ENCODE measurements at regions not wholly inside any gene's neighbourhood (a gene's known extent, or its start where the extent isn't known, plus 50 kb on each side); places are given as distances from the start of the nearest gene placed in this dataset.
"Not testable (repeated sequence)": the region's sequence is repeated elsewhere in the genome, so short reads cannot be mapped to it uniquely, and the experiment has no call there.

GRCh38 chr10:35784751-35785150 is 142.7 kb upstream of the FZD8 start:
- no peak for ATAC-seq (replicated peaks)
- Mint-ChIP-seq H3K27ac (no peak overlapping the region), H3K4me3 (no peak overlapping the region), H3K4me1 (no peaks in the 10 kb centered on the region), H3K27me3 (peaks cover 14% of the 10 kb centered on the region), H3K9me3 (peaks cover 18% of the 10 kb centered on the region), H3K36me3 (ENCODE audit: low read depth) (no peaks in the 10 kb centered on the region)

- no peak for ATAC-seq (replicated peaks)
- Mint-ChIP-seq H3K27me3 (peaks cover 7% of the 10 kb centered on the region), H3K4me1 (no peaks in the 10 kb centered on the region), H3K4me3 (no peak overlapping the region), H3K9me3 (peaks cover 10% of the 10 kb centered on the region), H3K36me3 (ENCODE audit: low read depth) (no peaks in the 10 kb centered on the region), H3K27ac (no peak overlapping the region)
Measured at GRCh38 chr10:35783305-35783838, 141.3 kb upstream of the FZD8 start.

- no peaks in the 10 kb centered on the region for H3K4me1 Mint-ChIP-seq
- no peak for ATAC-seq (replicated peaks)
- peaks cover 8% of the 10 kb centered on the region for H3K27me3 Mint-ChIP-seq
- H3K9me3 Mint-ChIP-seq, result peaks cover 7% of the 10 kb centered on the region
- H3K36me3 Mint-ChIP-seq (ENCODE audit: low read depth), result no peaks in the 10 kb centered on the region
- no peak overlapping the region for H3K27ac Mint-ChIP-seq
- H3K4me3 Mint-ChIP-seq, result no peak overlapping the region
Measured at GRCh38 chr10:35781643-35782035, 139.5 kb upstream of the FZD8 start.

GRCh38 chr10:35780970-35781642 is 139.0 kb upstream of the FZD8 start:
- peaks cover 8% of the 10 kb centered on the region for H3K27me3 Mint-ChIP-seq
- H3K4me3 Mint-ChIP-seq, result no peak overlapping the region
- H3K9me3 Mint-ChIP-seq, result peaks cover 7% of the 10 kb centered on the region
- no peak overlapping the region for H3K27ac Mint-ChIP-seq
- no peak for ATAC-seq (replicated peaks)
- H3K36me3 Mint-ChIP-seq (ENCODE audit: low read depth), result no peaks in the 10 kb centered on the region
- no peaks in the 10 kb centered on the region for H3K4me1 Mint-ChIP-seq

- Mint-ChIP-seq H3K4me1 (no peaks in the 10 kb centered on the region), H3K27ac (no peak overlapping the region), H3K27me3 (peaks cover 11% of the 10 kb centered on the region), H3K9me3 (no peaks in the 10 kb centered on the region), H3K36me3 (ENCODE audit: low read depth) (no peaks in the 10 kb centered on the region), H3K4me3 (no peak overlapping the region)
- ATAC-seq (replicated peaks), result no peak
Measured at GRCh38 chr10:35778306-35778705, 136.2 kb upstream of the FZD8 start.

GRCh38 chr10:35776557-35776956 is 134.5 kb upstream of the FZD8 start:
- H3K27ac Mint-ChIP-seq; H3K4me1 Mint-ChIP-seq; H3K27me3 Mint-ChIP-seq; H3K4me3 Mint-ChIP-seq; ATAC-seq (replicated peaks); H3K9me3 Mint-ChIP-seq; H3K36me3 Mint-ChIP-seq (ENCODE audit: low read depth): not testable (repeated sequence)

- no peak overlapping the region for H3K27ac Mint-ChIP-seq
- peaks cover 11% of the 10 kb centered on the region for H3K27me3 Mint-ChIP-seq
- H3K9me3 Mint-ChIP-seq, result no peaks in the 10 kb centered on the region
- no peak overlapping the region for H3K4me3 Mint-ChIP-seq
- H3K4me1 Mint-ChIP-seq, result no peaks in the 10 kb centered on the region
- no peaks in the 10 kb centered on the region for H3K36me3 Mint-ChIP-seq (ENCODE audit: low read depth)
- no peak for ATAC-seq (replicated peaks)
Measured at GRCh38 chr10:35774109-35774508, 132.0 kb upstream of the FZD8 start.

GRCh38 chr10:35770817-35771355 is 128.8 kb upstream of the FZD8 start:
- no peak for ATAC-seq (replicated peaks)
- Mint-ChIP-seq H3K4me3 (no peak overlapping the region), H3K4me1 (no peaks in the 10 kb centered on the region), H3K36me3 (ENCODE audit: low read depth) (no peaks in the 10 kb centered on the region), H3K9me3 (no peaks in the 10 kb centered on the region), H3K27ac (no peak overlapping the region), H3K27me3 (peaks cover 10% of the 10 kb centered on the region)

- H3K36me3 Mint-ChIP-seq (ENCODE audit: low read depth), result no peaks in the 10 kb centered on the region
- peaks cover 10% of the 10 kb centered on the region for H3K27me3 Mint-ChIP-seq
- no peak overlapping the region for H3K27ac Mint-ChIP-seq
- H3K4me1 Mint-ChIP-seq, result no peaks in the 10 kb centered on the region
- H3K4me3 Mint-ChIP-seq, result no peak overlapping the region
- no peak for ATAC-seq (replicated peaks)
- H3K9me3 Mint-ChIP-seq, result no peaks in the 10 kb centered on the region
Measured at GRCh38 chr10:35769795-35770194, 127.7 kb upstream of the FZD8 start.

- no peaks in the 10 kb centered on the region for H3K9me3 Mint-ChIP-seq
- no peak for ATAC-seq (replicated peaks)
- no peak overlapping the region for H3K27ac Mint-ChIP-seq
- no peak overlapping the region for H3K4me3 Mint-ChIP-seq
- H3K36me3 Mint-ChIP-seq (ENCODE audit: low read depth), result no peaks in the 10 kb centered on the region
- peaks cover 12% of the 10 kb centered on the region for H3K27me3 Mint-ChIP-seq
- no peaks in the 10 kb centered on the region for H3K4me1 Mint-ChIP-seq
Measured at GRCh38 chr10:35768731-35769130, 126.6 kb upstream of the FZD8 start.

- no peaks in the 10 kb centered on the region for H3K4me1 Mint-ChIP-seq
Measured at GRCh38 chr10:35768011-35768410, 125.9 kb upstream of the FZD8 start.

GRCh38 chr10:35765996-35766395 is 123.9 kb upstream of the FZD8 start:
- no peaks in the 10 kb centered on the region for H3K4me1 Mint-ChIP-seq
- H3K27ac Mint-ChIP-seq, result no peak overlapping the region
- no peak for ATAC-seq (replicated peaks)
- no peaks in the 10 kb centered on the region for H3K36me3 Mint-ChIP-seq (ENCODE audit: low read depth)
- no peaks in the 10 kb centered on the region for H3K9me3 Mint-ChIP-seq
- H3K4me3 Mint-ChIP-seq, result no peak overlapping the region
- H3K27me3 Mint-ChIP-seq, result peaks cover 11% of the 10 kb centered on the region

More at GRCh38 chr10:35768011-35768410, 125.9 kb upstream of the FZD8 start:
- peaks cover 11% of the 10 kb centered on the region for H3K27me3 Mint-ChIP-seq
- no peak overlapping the region for H3K4me3 Mint-ChIP-seq
- no peaks in the 10 kb centered on the region for H3K36me3 Mint-ChIP-seq (ENCODE audit: low read depth)
- H3K9me3 Mint-ChIP-seq, result no peaks in the 10 kb centered on the region
- no peak for ATAC-seq (replicated peaks)
- H3K27ac Mint-ChIP-seq, result no peak overlapping the region

GRCh38 chr10:35765066-35765527 is 123.0 kb upstream of the FZD8 start:
- ATAC-seq (replicated peaks), result no peak
- Mint-ChIP-seq H3K36me3 (ENCODE audit: low read depth) (no peaks in the 10 kb centered on the region), H3K27ac (no peak overlapping the region), H3K4me3 (no peak overlapping the region), H3K27me3 (peaks cover 7% of the 10 kb centered on the region), H3K9me3 (no peaks in the 10 kb centered on the region), H3K4me1 (no peaks in the 10 kb centered on the region)

- Mint-ChIP-seq H3K27ac (no peak overlapping the region), H3K4me1 (no peaks in the 10 kb centered on the region), H3K36me3 (ENCODE audit: low read depth) (no peaks in the 10 kb centered on the region), H3K9me3 (no peaks in the 10 kb centered on the region), H3K27me3 (peaks cover 12% of the 10 kb centered on the region), H3K4me3 (no peak overlapping the region)
- no peak for ATAC-seq (replicated peaks)
Measured at GRCh38 chr10:35762311-35763030, 120.4 kb upstream of the FZD8 start.

- no peaks in the 10 kb centered on the region for H3K4me1 Mint-ChIP-seq
- peaks cover 9% of the 10 kb centered on the region for H3K27me3 Mint-ChIP-seq
- no peak for ATAC-seq (replicated peaks)
- no peak overlapping the region for H3K4me3 Mint-ChIP-seq
- no peak overlapping the region for H3K27ac Mint-ChIP-seq
- no peaks in the 10 kb centered on the region for H3K36me3 Mint-ChIP-seq (ENCODE audit: low read depth)
- no peaks in the 10 kb centered on the region for H3K9me3 Mint-ChIP-seq
Measured at GRCh38 chr10:35758076-35758475, 116.0 kb upstream of the FZD8 start.
